ES-I3 (cell line): ENCODE measurements at regions not wholly inside any gene's neighbourhood (a gene's known extent, or its start where the extent isn't known, plus 50 kb on each side); places are given as distances from the start of the nearest gene placed in this dataset.
"Not testable (repeated sequence)": the region's sequence is repeated elsewhere in the genome, so short reads cannot be mapped to it uniquely, and the experiment has no call there.

ENCODE experiments used
- H3K36me3 ChIP-seq: 2 replicates; pipeline ENCODE4 v1.6.1; 2013; ENCODE audit warnings: mild to moderate bottlenecking, low read length, control low read depth, moderate library complexity; ENCODE audit not compliant: insufficient read depth
- H3K4me1 ChIP-seq: 2 replicates; pipeline ENCODE4 v1.6.1; 2013; ENCODE audit warnings: mild to moderate bottlenecking, control low read depth, low read length; ENCODE audit not compliant: insufficient read depth
- H3K9ac ChIP-seq: 2 replicates; pipeline ENCODE4 v1.6.1; 2013; ENCODE audit warnings: low read depth, mild to moderate bottlenecking, low read length, moderate library complexity
- H3K9me3 ChIP-seq: 2 replicates; pipeline ENCODE4 v1.6.1; 2013; ENCODE audit warnings: mild to moderate bottlenecking, low read length, moderate library complexity; ENCODE audit not compliant: control insufficient read depth, insufficient read depth

DNA sequence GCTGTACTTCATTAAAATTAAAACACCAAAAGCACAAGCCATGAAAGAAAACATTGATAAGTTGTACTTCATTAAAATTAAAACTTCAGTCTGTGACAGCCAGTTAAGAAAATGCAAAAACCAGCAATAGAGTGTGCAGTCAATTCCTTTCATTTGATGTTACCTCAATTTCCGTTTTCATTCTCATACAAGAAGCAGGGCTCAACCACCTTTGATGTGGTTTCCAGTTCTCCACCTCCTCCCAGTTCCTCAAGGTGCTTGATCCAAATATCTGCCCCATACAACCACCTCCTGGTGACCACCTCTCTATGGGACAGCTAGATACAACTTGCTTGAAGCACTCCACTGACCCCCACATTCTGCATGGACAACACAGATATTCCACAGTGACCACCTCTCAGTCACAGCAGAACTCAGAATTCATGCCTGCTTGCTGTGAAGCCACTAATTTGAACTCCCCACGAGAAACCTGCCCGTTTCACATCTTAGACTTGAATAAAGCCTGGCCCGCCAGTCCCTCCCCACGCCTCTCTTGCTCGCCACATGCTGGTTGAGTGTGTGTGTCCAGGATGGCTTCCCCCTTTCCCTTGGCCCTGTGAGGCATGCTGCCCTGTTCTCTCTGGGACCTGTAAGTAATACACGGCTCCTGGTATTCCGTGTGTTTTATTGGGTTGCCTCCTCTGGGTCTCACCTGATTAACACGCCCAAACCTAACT, 66.1 kb downstream of the FAM50B start:
- Histone ChIP-seq H3K36me3 (no peaks in the 10 kb centered on the region), H3K9ac (no peak overlapping the region), H3K4me1 (peaks cover 9% of the 10 kb centered on the region; the same call in 1 of the 2 replicates), H3K9me3 (no peaks in the 10 kb centered on the region; the same call in 1 of the 2 replicates)

DNA sequence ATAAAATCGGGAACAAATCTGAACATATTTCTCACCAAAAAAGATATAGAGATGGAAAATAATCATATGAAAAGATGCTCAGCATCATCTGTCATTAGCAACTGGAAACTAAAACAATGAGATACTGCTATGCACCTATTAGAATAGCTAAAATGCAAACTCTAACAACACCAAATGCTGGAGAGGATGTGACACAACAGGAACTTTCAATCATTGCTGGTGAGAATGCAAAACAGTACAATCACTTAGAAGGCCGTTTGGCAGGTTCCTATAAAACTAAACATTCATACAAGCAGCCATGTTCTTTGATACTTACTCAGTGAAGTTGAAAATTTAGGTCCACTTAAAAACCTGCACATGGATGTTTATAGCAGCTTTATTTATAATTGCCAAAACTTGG, 67.0 kb downstream of the FAM50B start:
- Histone ChIP-seq H3K36me3 (no peaks in the 10 kb centered on the region), H3K9ac (no peak overlapping the region), H3K9me3 (no peaks in the 10 kb centered on the region; the same call in 1 of the 2 replicates), H3K4me1 (peaks cover 9% of the 10 kb centered on the region; the same call in 1 of the 2 replicates)

DNA sequence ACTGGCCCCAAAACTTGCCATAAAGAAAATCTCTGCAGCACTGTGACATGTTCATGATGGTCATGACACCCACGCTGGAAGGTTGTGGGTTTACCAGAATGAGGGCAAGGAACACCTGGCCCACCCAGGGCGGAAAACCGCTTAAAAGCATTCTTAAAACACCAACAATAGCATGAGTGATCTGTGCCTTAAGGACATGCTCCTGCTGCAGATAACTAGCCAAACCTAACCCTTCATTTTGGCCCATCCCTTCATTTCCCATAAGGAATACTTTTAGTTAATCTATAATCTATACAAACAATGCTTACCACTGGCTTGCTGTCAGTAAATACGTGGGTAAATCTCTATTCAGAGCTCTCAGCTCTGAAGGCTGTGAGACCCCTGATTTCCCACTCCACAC, 67.6 kb downstream of the FAM50B start:
- H3K4me1 ChIP-seq, H3K9ac ChIP-seq, H3K9me3 ChIP-seq, H3K36me3 ChIP-seq: not testable (repeated sequence)

DNA sequence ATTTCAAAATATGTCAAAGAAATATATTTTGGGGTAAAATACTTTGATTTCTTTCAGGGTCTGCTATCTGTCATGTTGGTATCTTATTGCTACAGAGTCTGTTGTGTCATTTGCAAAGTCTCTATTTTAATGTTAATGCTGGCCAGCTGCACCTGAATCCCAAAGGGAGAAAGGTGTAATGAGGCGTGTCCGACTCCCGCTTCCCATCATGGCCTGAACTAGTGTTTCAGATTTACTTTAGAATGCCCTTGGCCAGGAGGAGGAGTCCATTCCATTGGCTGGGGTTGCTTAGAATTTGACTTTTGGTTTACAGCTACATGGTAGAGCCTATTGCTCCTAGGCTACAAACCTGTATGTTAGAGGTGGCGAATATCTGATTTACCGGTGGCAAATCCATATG, 69.3 kb downstream of the FAM50B start:
- Histone ChIP-seq H3K4me1 (peaks cover 9% of the 10 kb centered on the region; the same call in 1 of the 2 replicates), H3K9ac (no peak overlapping the region), H3K9me3 (no peaks in the 10 kb centered on the region; the same call in 1 of the 2 replicates), H3K36me3 (no peaks in the 10 kb centered on the region)

DNA sequence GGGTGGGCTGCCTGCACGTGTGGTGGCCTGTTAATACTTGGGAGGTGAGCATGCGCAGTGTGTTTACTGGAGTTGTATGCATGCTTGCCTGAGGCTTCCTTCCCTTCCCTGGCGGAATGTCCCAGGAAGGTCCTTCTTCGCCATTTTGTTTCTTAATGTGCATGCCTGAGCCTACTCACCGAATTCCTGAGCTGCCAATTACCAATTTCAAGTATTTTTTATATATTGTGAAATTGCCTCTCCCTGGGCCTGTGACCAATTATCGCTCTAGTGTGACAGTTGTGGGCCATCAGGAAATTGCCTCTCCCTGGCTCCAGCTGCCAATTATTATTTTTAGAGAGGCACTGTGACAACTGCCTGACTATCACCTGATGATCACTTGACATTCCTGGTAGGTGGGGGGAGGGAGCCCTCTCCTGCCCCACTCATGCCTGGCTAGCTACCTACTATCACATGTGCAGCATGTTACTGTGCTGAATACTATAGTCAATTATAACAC, 70.0 kb downstream of the FAM50B start:
- Histone ChIP-seq H3K4me1 (peaks cover 9% of the 10 kb centered on the region; the same call in 1 of the 2 replicates), H3K36me3 (no peaks in the 10 kb centered on the region), H3K9ac (no peak overlapping the region), H3K9me3 (no peaks in the 10 kb centered on the region; the same call in 1 of the 2 replicates)

DNA sequence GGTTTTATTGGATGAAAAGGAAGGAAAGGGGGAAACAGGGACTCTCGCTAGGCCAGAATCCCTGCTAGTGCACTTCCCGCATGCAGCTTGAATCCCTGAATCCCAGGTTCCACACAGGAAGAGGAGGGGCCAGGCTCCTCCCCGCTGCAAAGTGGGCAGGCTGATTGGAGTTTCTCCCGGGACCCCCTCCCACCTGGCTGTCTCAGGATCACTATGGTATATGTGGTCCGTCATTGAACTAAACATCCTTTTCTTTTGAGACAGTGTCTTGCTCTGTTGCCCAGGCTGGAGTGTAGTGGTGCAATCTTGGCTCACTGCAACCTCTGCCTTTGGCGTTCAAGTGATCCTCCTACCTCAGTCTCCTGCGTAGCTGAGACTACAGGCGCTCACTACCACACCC, 70.7 kb downstream of the FAM50B start:
- Histone ChIP-seq H3K4me1 (peaks cover 9% of the 10 kb centered on the region; the same call in 1 of the 2 replicates), H3K9me3 (no peaks in the 10 kb centered on the region; the same call in 1 of the 2 replicates), H3K9ac (no peak overlapping the region), H3K36me3 (no peaks in the 10 kb centered on the region)

DNA sequence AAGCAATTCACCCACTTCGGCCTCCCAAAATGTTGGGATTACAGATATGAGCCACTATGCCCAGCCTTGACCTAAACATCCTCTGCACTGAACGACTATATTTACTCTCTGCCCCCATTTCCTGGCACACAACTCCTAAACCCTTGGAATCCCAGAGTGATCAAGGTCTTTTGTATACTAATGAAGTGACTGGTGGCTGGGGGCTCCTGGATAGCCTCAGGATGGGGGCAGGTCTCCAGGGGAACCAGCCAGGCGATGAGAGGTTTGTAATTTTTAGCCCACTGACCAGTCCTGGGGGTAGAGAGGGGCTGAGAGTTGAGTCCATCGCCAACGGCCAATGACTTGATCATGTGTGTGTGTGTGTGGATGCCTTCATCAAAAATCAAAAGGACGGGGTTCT, 71.1 kb downstream of the FAM50B start:
- Histone ChIP-seq H3K36me3 (no peaks in the 10 kb centered on the region), H3K9ac (no peak overlapping the region), H3K4me1 (peaks cover 9% of the 10 kb centered on the region; the same call in 1 of the 2 replicates), H3K9me3 (no peaks in the 10 kb centered on the region; the same call in 1 of the 2 replicates)

DNA sequence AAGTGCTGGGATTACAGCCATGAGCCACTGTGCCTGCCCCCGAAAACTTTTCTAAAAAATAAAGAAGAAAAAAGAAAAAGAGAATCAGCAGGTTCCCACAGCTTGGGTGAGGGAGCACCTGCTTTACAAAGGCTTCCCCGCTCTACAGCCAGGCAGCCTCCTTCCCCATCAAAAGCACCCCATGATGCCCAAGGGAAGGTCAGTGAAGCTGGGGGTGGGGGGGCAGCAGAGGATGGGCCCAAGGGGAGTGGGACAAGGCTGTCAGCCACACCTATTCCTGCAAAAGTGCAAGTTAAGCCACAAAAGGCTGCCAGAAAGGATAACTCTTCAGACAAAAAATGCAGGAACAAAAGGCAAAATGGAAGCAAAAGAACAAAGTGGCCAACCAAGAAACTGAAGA, 72.5 kb downstream of the FAM50B start:
- Histone ChIP-seq H3K9me3 (no peaks in the 10 kb centered on the region; the same call in 1 of the 2 replicates), H3K4me1 (peaks cover 9% of the 10 kb centered on the region; the same call in 1 of the 2 replicates), H3K36me3 (no peaks in the 10 kb centered on the region), H3K9ac (no peak overlapping the region)

DNA sequence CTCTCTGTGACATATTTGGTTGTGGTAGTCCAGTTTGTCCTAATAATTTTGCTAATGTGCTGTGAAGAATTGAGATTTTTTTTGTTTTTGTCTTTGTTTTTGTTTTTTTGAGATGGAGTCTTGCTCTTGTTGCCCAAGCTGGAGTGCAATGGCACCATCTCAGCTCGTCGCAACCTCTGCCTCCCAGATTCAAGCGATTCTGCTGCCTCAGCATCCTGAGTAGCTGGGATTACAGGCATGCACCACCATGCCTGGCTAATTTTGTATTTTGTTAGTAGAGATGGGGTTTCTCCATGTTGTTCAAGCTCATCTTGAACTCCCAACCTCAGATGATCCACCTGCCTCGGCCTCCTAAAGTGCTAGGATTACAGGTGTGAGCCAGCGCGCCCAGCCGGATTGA, 73.4 kb downstream of the FAM50B start:
- not testable (repeated sequence) for H3K9me3 ChIP-seq, H3K36me3 ChIP-seq, H3K4me1 ChIP-seq, H3K9ac ChIP-seq

DNA sequence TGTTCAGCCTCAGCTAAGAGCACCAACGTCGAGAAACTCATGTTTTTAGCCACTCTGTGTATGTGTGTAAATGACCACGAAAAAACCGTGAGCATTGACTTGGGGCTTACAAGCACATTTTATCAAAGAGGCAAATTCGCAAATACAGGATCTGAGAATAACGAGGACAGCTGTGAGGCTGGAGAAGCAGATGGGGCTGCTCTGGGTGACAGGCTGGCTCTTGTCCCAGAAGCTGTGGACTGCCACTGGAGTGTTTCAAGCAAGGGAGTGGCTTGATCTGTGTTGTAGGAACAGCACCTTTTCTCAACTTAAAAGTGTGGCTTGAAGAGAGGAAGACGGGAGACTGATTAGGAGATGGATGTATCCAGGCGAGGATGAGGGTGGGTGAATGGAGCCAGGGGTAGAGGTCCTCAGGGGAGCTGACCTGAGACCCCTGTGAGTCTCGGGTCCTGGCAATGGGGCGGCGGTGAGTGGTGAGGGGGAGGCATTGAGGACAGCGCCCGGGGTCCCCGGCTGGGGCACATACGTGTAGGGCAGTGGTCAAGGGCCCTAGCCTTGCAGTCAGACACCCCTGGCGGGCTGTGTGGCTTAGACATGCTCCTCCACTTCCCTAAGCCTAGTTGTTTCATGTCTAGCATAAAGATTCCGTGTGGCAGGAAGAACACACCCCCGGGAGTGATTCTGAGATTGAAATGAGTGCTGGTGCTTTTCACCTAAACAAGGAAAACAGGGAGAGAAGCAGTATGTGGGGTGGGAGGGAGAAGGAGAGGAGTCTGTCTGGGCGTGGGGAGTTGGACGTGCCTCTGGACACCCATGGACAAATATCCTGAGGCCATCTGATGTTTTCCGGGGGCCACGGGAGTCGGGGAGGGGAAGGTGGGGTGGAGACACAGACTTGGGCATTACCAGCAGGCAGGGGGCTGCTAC, 76.3 kb downstream of the FAM50B start:
- H3K36me3 ChIP-seq, H3K9me3 ChIP-seq, H3K4me1 ChIP-seq, H3K9ac ChIP-seq: not testable (repeated sequence)

DNA sequence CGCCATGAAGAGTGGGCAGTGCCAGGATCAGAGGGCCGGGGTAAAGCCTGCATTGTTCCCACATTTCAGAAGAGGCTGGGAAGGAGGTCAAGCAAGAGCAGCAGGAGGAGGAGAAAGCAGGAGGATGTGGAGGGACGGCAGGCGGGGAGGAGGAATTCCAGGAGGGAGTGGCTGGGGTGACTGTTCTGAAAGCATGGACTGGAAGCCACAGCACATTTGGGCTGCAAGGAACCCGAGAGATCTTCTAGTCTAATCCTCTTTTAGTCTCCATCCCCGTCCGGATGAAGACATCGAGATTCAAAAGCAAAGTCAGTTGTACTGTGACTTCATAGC, 76.9 kb downstream of the FAM50B start:
- Histone ChIP-seq H3K9me3 (no peaks in the 10 kb centered on the region), H3K36me3 (no peaks in the 10 kb centered on the region), H3K9ac (no peak overlapping the region), H3K4me1 (no peaks in the 10 kb centered on the region)

DNA sequence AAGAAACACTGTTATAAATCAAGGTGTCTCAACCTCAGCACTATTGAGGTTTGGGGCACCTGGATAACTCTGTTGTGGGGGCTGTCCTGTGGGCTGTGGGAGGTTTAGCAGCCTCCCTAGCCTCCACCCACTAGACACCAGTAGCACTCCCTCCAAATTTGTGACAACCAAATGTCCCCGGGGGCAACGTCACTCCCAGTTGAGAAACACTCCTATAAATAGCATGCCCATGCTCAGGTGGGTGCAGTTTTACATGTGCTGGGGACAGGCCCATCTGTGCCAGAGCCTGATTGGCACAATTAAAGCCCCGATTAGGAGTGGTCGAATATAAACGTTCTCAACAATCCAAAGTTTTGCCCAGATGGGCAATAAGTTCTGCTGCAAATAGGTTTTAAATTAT, 78.9 kb downstream of the FAM50B start:
- no peaks in the 10 kb centered on the region for H3K36me3 ChIP-seq
- no peak overlapping the region for H3K9ac ChIP-seq
- H3K9me3 ChIP-seq = no peaks in the 10 kb centered on the region
- H3K4me1 ChIP-seq = no peaks in the 10 kb centered on the region

DNA sequence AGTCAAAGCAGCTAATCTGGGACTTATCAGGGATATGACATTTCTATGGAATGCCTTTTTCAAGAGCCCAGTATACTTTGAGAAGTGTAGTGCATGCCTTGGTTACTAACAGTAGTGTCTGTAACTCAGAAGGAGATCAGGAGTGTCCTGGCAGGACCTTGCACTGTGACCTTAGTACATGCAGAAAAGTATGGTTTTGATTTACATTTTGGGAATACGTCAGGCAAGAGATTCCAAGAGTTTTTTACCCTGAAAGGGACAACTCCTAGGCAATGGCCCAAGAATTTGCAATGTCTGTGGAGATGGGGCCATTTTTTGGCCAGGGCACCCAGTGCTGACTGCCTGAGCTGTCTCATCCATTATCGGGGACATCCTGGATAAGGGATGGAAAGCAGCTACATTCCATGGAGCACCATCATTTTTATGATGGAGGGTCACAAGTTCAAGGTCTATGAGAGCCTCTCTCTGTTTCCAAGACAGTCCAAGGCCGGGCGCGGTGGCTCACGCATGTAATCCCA, 80.2 kb downstream of the FAM50B start:
- Histone ChIP-seq H3K36me3 (no peaks in the 10 kb centered on the region), H3K4me1 (no peaks in the 10 kb centered on the region), H3K9ac (no peak overlapping the region), H3K9me3 (no peaks in the 10 kb centered on the region)

DNA sequence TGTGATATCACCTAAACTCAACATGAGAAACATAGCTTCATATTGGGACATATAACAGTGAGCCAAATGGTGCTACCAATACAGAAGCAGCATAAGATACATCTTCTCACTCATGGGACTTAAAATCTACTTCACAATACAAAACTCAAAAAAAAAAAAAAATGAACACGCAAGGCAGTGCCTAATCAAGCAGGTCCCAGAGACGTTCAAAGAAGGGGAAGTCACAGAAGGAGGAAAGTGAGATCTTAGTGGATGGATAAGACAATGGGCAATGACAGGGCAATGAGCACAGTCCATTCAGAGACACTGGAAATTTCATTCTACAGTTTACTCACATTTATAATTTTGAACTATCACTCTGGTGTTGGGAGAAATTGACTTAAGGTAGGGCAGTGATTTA, 88.3 kb downstream of the FAM50B start:
- Histone ChIP-seq H3K9me3 (no peaks in the 10 kb centered on the region), H3K36me3 (no peaks in the 10 kb centered on the region), H3K9ac (no peak overlapping the region), H3K4me1 (no peaks in the 10 kb centered on the region)
